ENCODE measurements at regions not wholly inside any gene's neighbourhood (a gene's known extent, or its start where the extent isn't known, plus 50 kb on each side); places are given as distances from the start of the nearest gene placed in this dataset.

DNA sequence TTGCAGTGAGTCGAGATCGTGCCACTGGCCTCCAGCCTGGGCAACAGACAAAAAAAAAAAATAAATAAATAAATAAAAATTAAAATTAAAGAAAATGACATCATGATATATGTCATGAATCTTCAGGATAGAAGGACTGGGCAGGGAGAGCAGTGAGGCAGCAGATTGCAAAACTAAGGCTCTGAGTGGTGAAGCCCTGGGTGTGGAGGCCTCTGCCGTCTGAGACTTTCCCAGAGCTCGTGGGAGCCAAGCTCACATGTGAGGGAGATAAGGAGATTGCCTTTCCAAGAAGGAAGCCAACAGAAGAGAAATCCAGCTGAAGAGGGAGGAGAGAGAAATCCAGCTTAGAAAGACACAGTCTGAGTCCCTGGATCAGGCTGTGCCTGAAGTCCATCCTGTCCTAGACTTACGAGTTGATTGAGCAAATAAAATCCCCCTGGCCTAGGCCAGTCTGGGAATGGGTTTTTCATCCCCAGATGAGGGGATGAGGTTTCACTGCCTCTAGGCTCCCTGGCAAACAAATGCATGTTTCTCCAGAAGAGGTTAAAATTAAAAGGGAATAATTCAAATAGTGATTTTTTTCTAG lies 142.0 kb upstream of the IGSF21 start:
- TF ChIP-seq CTCF (IDR thresholded peaks at IDR 0.05; ENCODE audit: borderline replicate concordance, insufficient read depth, low read depth, low read length), result no peak
- no peak overlapping the region for H3K4me3 ChIP-seq (ENCODE audit: low read depth, low read length)

DNA sequence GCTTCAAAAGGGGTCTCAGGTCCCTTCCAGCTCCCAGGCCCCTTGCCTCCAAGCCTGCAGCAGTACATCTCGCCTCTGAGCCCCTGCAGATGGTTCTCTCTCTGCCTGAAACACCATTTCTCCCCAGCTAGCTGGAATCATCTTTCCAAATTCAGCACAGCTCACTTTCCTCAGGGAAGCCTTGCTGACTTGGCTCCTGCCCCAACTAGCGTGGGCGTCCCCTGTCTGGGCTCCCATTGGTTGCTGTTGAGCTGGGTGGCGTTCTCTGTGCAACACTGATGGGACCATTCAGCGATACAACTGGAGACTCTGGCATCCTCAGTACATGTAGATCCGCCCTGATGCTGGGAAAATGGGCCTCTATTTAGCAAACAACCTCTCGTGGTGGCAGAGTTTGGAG lies 141.3 kb upstream of the IGSF21 start:
- TF ChIP-seq CTCF (IDR thresholded peaks at IDR 0.05; ENCODE audit: borderline replicate concordance, insufficient read depth, low read depth, low read length), result no peak
- H3K4me3 ChIP-seq (ENCODE audit: low read depth, low read length), result no peak overlapping the region

DNA sequence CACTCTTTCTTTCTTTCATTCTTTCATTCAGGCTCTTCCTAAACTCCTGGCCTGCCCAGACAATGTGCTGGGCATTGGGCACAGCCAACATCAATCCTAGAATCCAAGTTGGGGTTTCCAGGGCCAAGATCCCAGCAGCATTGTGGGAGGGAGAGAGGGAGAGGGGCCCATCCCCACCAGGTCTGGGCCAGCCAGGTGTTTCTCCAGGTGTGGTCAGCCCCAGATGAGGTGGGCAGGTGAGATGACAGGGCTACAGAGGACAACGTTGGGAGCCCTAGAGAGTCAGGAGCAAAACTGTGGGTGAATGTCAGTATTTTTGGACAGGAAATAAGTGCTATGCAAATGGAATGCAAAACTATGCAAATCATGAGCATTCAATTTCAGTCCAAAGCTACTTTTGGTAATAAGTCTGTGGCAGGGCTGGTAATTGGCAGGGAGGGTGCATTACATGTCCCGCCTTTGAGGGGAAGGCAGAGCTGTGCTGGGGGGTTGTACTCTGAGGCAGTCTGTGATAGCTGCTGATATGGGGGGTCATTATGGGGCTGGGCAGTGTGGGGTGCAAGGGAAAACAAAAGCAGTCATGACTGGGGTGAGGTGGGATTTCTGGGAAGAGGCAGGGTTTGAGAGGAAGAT lies 139.9 kb upstream of the IGSF21 start:
- H3K4me3 ChIP-seq (ENCODE audit: low read depth, low read length), result no peak overlapping the region
- no peak for TF ChIP-seq CTCF (IDR thresholded peaks at IDR 0.05; ENCODE audit: borderline replicate concordance, insufficient read depth, low read depth, low read length)

GRCh38 chr1:17970757-17971156 lies 136.8 kb upstream of the IGSF21 start:
- H3K4me3 ChIP-seq (ENCODE audit: low read depth, low read length), result no peak overlapping the region
- TF ChIP-seq CTCF (IDR thresholded peaks at IDR 0.05; ENCODE audit: borderline replicate concordance, insufficient read depth, low read depth, low read length), result no peak

DNA sequence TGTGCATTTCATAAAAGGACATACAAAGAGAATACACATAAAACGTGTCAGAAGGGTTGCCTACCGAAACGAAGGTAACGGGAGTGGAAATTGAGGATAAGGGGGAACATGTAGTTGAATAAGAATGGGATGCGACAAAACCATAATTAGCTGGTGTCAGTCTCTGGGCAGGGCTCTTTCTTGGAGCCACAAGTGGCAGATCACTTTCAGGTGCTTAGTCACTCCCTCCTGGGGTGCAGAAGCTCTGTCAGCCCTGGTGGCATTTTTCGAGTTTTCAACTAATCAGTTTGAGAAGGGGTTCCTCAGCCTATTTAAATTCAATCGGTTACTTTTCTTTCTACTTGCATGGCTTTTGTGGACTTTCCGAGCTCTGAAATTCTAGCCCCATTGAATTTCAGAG lies 133.9 kb upstream of the IGSF21 start:
- no peak for TF ChIP-seq CTCF (IDR thresholded peaks at IDR 0.05; ENCODE audit: borderline replicate concordance, insufficient read depth, low read depth, low read length)
- no peak overlapping the region for H3K4me3 ChIP-seq (ENCODE audit: low read depth, low read length)

- H3K4me3 ChIP-seq (ENCODE audit: low read depth, low read length), result no peak overlapping the region
- TF ChIP-seq CTCF (IDR thresholded peaks at IDR 0.05; ENCODE audit: borderline replicate concordance, insufficient read depth, low read depth, low read length), result no peak
These were observed 130.7 kb upstream of the IGSF21 start for GRCh38 chr1:17976854-17977253.

GRCh38 chr1:17978016-17978415 lies 129.6 kb upstream of the IGSF21 start:
- TF ChIP-seq CTCF (IDR thresholded peaks at IDR 0.05; ENCODE audit: borderline replicate concordance, insufficient read depth, low read depth, low read length), result no peak
- H3K4me3 ChIP-seq (ENCODE audit: low read depth, low read length), result no peak overlapping the region
